ENCODE measurements at regions not wholly inside any gene's neighbourhood (a gene's known extent, or its start where the extent isn't known, plus 50 kb on each side); places are given as distances from the start of the nearest gene placed in this dataset.

GRCh38 chr5:2549354-2549753 is 202.1 kb downstream of the IRX2 start:
- Histone ChIP-seq H3K9me3 (ENCODE audit: insufficient read depth, low read length) (peaks cover 8% of the 10 kb centered on the region; the same call in 1 of the 2 replicates), H3K27ac (ENCODE audit: low read depth, low read length) (no peak overlapping the region), H3K9ac (ENCODE audit: low read length) (no peak overlapping the region), H3K4me3 (ENCODE audit: insufficient read depth, low read length, poor library complexity, severe bottlenecking) (no peak overlapping the region), H3K9me2 (replicated peaks; ENCODE audit: insufficient read depth, low read length) (no peaks in the 10 kb centered on the region), H3K27me3 (ENCODE audit: low read length) (no peaks in the 10 kb centered on the region), H2AFZ (ENCODE audit: low read depth, low read length, severe bottlenecking) (no peak overlapping the region), H4K20me1 (ENCODE audit: low read depth, low read length) (no peaks in the 10 kb centered on the region), H3K79me2 (ENCODE audit: insufficient read depth, low read length) (no peaks in the 10 kb centered on the region), H3F3A (ENCODE audit: insufficient read depth) (no peaks in the 10 kb centered on the region), H3K4me2 (ENCODE audit: low read depth, low read length, poor library complexity, severe bottlenecking) (no peak overlapping the region), H3K36me3 (ENCODE audit: low read length) (no peaks in the 10 kb centered on the region)
- TF ChIP-seq EZH2phosphoT487 (conservative IDR thresholded peaks at IDR 0.05; ENCODE audit: low read length) (no peak), CTCF (IDR thresholded peaks at IDR 0.05; ENCODE audit: insufficient read depth, low read length, poor library complexity, severe bottlenecking) (no peak)

- no peaks in the 10 kb centered on the region for H3K9me3 ChIP-seq (ENCODE audit: insufficient read depth, low read length)
- H3K27ac ChIP-seq (ENCODE audit: low read depth, low read length): no peak overlapping the region
- TF ChIP-seq EZH2phosphoT487 (conservative IDR thresholded peaks at IDR 0.05; ENCODE audit: low read length) (no peak), CTCF (IDR thresholded peaks at IDR 0.05; ENCODE audit: insufficient read depth, low read length, poor library complexity, severe bottlenecking) (no peak)
- H3K4me2 ChIP-seq (ENCODE audit: low read depth, low read length, poor library complexity, severe bottlenecking): no peak overlapping the region
- H3F3A ChIP-seq (ENCODE audit: insufficient read depth): no peaks in the 10 kb centered on the region
- no peak overlapping the region for H3K9ac ChIP-seq (ENCODE audit: low read length)
- no peak overlapping the region for H3K4me3 ChIP-seq (ENCODE audit: insufficient read depth, low read length, poor library complexity, severe bottlenecking)
- no peaks in the 10 kb centered on the region for H3K36me3 ChIP-seq (ENCODE audit: low read length)
- no peaks in the 10 kb centered on the region for H4K20me1 ChIP-seq (ENCODE audit: low read depth, low read length)
- no peaks in the 10 kb centered on the region for H3K79me2 ChIP-seq (ENCODE audit: insufficient read depth, low read length)
- no peaks in the 10 kb centered on the region for H3K27me3 ChIP-seq (ENCODE audit: low read length)
- H2AFZ ChIP-seq (ENCODE audit: low read depth, low read length, severe bottlenecking): no peak overlapping the region
- H3K9me2 ChIP-seq (replicated peaks; ENCODE audit: insufficient read depth, low read length): no peaks in the 10 kb centered on the region
Measured at GRCh38 chr5:2546938-2547337, 204.5 kb downstream of the IRX2 start.

GRCh38 chr5:2544003-2544402 is 207.5 kb downstream of the IRX2 start:
- TF ChIP-seq EZH2phosphoT487 (conservative IDR thresholded peaks at IDR 0.05; ENCODE audit: low read length): no peak
- H3K27ac ChIP-seq (ENCODE audit: low read depth, low read length): no peak overlapping the region
- no peak overlapping the region for H3K4me3 ChIP-seq (ENCODE audit: insufficient read depth, low read length, poor library complexity, severe bottlenecking)
- H3K36me3 ChIP-seq (ENCODE audit: low read length): no peaks in the 10 kb centered on the region
- H4K20me1 ChIP-seq (ENCODE audit: low read depth, low read length): no peaks in the 10 kb centered on the region
- H3K9me3 ChIP-seq (ENCODE audit: insufficient read depth, low read length): no peaks in the 10 kb centered on the region
- no peak overlapping the region for H2AFZ ChIP-seq (ENCODE audit: low read depth, low read length, severe bottlenecking)
- no peaks in the 10 kb centered on the region for H3K79me2 ChIP-seq (ENCODE audit: insufficient read depth, low read length)
- no peaks in the 10 kb centered on the region for H3K9me2 ChIP-seq (replicated peaks; ENCODE audit: insufficient read depth, low read length)
- no peak overlapping the region for H3K9ac ChIP-seq (ENCODE audit: low read length)
- no peaks in the 10 kb centered on the region for H3F3A ChIP-seq (ENCODE audit: insufficient read depth)
- H3K27me3 ChIP-seq (ENCODE audit: low read length): no peaks in the 10 kb centered on the region
- no peak overlapping the region for H3K4me2 ChIP-seq (ENCODE audit: low read depth, low read length, poor library complexity, severe bottlenecking)

- Histone ChIP-seq H3K27ac (ENCODE audit: low read depth, low read length) (no peak overlapping the region), H3K9me2 (replicated peaks; ENCODE audit: insufficient read depth, low read length) (no peaks in the 10 kb centered on the region), H3K9me3 (ENCODE audit: insufficient read depth, low read length) (no peaks in the 10 kb centered on the region), H4K20me1 (ENCODE audit: low read depth, low read length) (no peaks in the 10 kb centered on the region), H3K4me3 (ENCODE audit: insufficient read depth, low read length, poor library complexity, severe bottlenecking) (no peak overlapping the region), H3K79me2 (ENCODE audit: insufficient read depth, low read length) (no peaks in the 10 kb centered on the region), H3K4me2 (ENCODE audit: low read depth, low read length, poor library complexity, severe bottlenecking) (no peak overlapping the region), H2AFZ (ENCODE audit: low read depth, low read length, severe bottlenecking) (no peak overlapping the region), H3K9ac (ENCODE audit: low read length) (no peak overlapping the region), H3K36me3 (ENCODE audit: low read length) (no peaks in the 10 kb centered on the region), H3K27me3 (ENCODE audit: low read length) (no peaks in the 10 kb centered on the region), H3F3A (ENCODE audit: insufficient read depth) (no peaks in the 10 kb centered on the region)
- no peak for TF ChIP-seq EZH2phosphoT487 (conservative IDR thresholded peaks at IDR 0.05; ENCODE audit: low read length)
- TF ChIP-seq CTCF (IDR thresholded peaks at IDR 0.05; ENCODE audit: insufficient read depth, low read length, poor library complexity, severe bottlenecking): no peak
Measured at GRCh38 chr5:2542821-2543220, 208.7 kb downstream of the IRX2 start.
